ENCODE measurements at regions not wholly inside any gene's neighbourhood (a gene's known extent, or its start where the extent isn't known, plus 50 kb on each side); places are given as distances from the start of the nearest gene placed in this dataset.

- Histone ChIP-seq H3K36me3 (ENCODE audit: control insufficient read depth in 2 of 2, insufficient read depth in 2 of 2, low read length in 2 of 2) (peaks cover 4 to 7% of the 10 kb centered on the region in 2 donors), H3K4me3 (ENCODE audit: low read length in 2 of 2) (no peak overlapping the region), H3K9ac (ENCODE audit: low read depth in 1 of 2, low read length in 2 of 2) (no peak overlapping the region), H3K4me1 (ENCODE audit: control insufficient read depth in 2 of 2, insufficient read depth in 2 of 2, low read length in 2 of 2) (no peaks in the 10 kb centered on the region), H3K9me3 (ENCODE audit: control insufficient read depth in 2 of 2, low read length in 2 of 2) (no peaks in the 10 kb centered on the region), H3K27ac (ENCODE audit: low read depth in 2 of 2, low read length in 2 of 2) (no peak overlapping the region), H3K27me3 (ENCODE audit: control insufficient read depth in 2 of 2, insufficient read depth in 2 of 2, low read length in 2 of 2) (no peaks in the 10 kb centered on the region)
Measured at GRCh38 chr6:144769142-144769541, 484.0 kb downstream of the UTRN start.

- Histone ChIP-seq H3K36me3 (ENCODE audit: control insufficient read depth in 2 of 2, insufficient read depth in 2 of 2, low read length in 2 of 2) (peaks cover 7 to 27% of the 10 kb centered on the region in 2 donors), H3K27me3 (ENCODE audit: control insufficient read depth in 2 of 2, insufficient read depth in 2 of 2, low read length in 2 of 2) (no peaks in the 10 kb centered on the region), H3K4me1 (ENCODE audit: control insufficient read depth in 2 of 2, insufficient read depth in 2 of 2, low read length in 2 of 2) (no peaks in the 10 kb centered on the region), H3K9ac (ENCODE audit: low read depth in 1 of 2, low read length in 2 of 2) (no peak overlapping the region), H3K9me3 (ENCODE audit: control insufficient read depth in 2 of 2, low read length in 2 of 2) (no peaks in the 10 kb centered on the region), H3K27ac (ENCODE audit: low read depth in 2 of 2, low read length in 2 of 2) (no peak overlapping the region), H3K4me3 (ENCODE audit: low read length in 2 of 2) (no peak overlapping the region)
Measured at GRCh38 chr6:144776031-144776819, 491.1 kb downstream of the UTRN start.

- no peak overlapping the region for H3K4me3 ChIP-seq (ENCODE audit: low read length in 2 of 2)
- no peaks in the 10 kb centered on the region for H3K4me1 ChIP-seq (ENCODE audit: control insufficient read depth in 2 of 2, insufficient read depth in 2 of 2, low read length in 2 of 2)
- no peaks in the 10 kb centered on the region for H3K9me3 ChIP-seq (ENCODE audit: control insufficient read depth in 2 of 2, low read length in 2 of 2)
- no peak overlapping the region for H3K27ac ChIP-seq (ENCODE audit: low read depth in 2 of 2, low read length in 2 of 2)
- no peaks in the 10 kb centered on the region for H3K27me3 ChIP-seq (ENCODE audit: control insufficient read depth in 2 of 2, insufficient read depth in 2 of 2, low read length in 2 of 2)
- peaks cover 7 to 28% of the 10 kb centered on the region in 2 donors for H3K36me3 ChIP-seq (ENCODE audit: control insufficient read depth in 2 of 2, insufficient read depth in 2 of 2, low read length in 2 of 2)
- H3K9ac ChIP-seq (ENCODE audit: low read depth in 1 of 2, low read length in 2 of 2), result no peak overlapping the region
Measured at GRCh38 chr6:144777249-144777648, 492.1 kb downstream of the UTRN start.

GRCh38 chr6:144778056-144778455 is 492.9 kb downstream of the UTRN start:
- Histone ChIP-seq H3K27ac (ENCODE audit: low read depth in 2 of 2, low read length in 2 of 2) (no peak overlapping the region), H3K4me3 (ENCODE audit: low read length in 2 of 2) (no peak overlapping the region), H3K4me1 (ENCODE audit: control insufficient read depth in 2 of 2, insufficient read depth in 2 of 2, low read length in 2 of 2) (no peaks in the 10 kb centered on the region), H3K9ac (ENCODE audit: low read depth in 1 of 2, low read length in 2 of 2) (no peak overlapping the region), H3K9me3 (ENCODE audit: control insufficient read depth in 2 of 2, low read length in 2 of 2) (no peaks in the 10 kb centered on the region), H3K36me3 (ENCODE audit: control insufficient read depth in 2 of 2, insufficient read depth in 2 of 2, low read length in 2 of 2) (peaks cover 5 to 28% of the 10 kb centered on the region in 2 donors), H3K27me3 (ENCODE audit: control insufficient read depth in 2 of 2, insufficient read depth in 2 of 2, low read length in 2 of 2) (no peaks in the 10 kb centered on the region)

- H3K36me3 ChIP-seq (ENCODE audit: control insufficient read depth in 2 of 2, insufficient read depth in 2 of 2, low read length in 2 of 2), result peaks cover 3 to 25% of the 10 kb centered on the region in 2 donors
- no peak overlapping the region for H3K27ac ChIP-seq (ENCODE audit: low read depth in 2 of 2, low read length in 2 of 2)
- H3K4me1 ChIP-seq (ENCODE audit: control insufficient read depth in 2 of 2, insufficient read depth in 2 of 2, low read length in 2 of 2), result no peaks in the 10 kb centered on the region
Measured at GRCh38 chr6:144778773-144779492, 493.8 kb downstream of the UTRN start.

GRCh38 chr6:144781836-144782235 is 496.7 kb downstream of the UTRN start:
- H3K27ac ChIP-seq (ENCODE audit: low read depth in 2 of 2, low read length in 2 of 2), result no peak overlapping the region
- peaks cover 0 to 9% of the 10 kb centered on the region in 2 donors for H3K36me3 ChIP-seq (ENCODE audit: control insufficient read depth in 2 of 2, insufficient read depth in 2 of 2, low read length in 2 of 2)
- H3K27me3 ChIP-seq (ENCODE audit: control insufficient read depth in 2 of 2, insufficient read depth in 2 of 2, low read length in 2 of 2), result no peaks in the 10 kb centered on the region
- H3K9ac ChIP-seq (ENCODE audit: low read depth in 1 of 2, low read length in 2 of 2), result no peak overlapping the region
- H3K4me3 ChIP-seq (ENCODE audit: low read length in 2 of 2), result no peak overlapping the region
- no peaks in the 10 kb centered on the region for H3K9me3 ChIP-seq (ENCODE audit: control insufficient read depth in 2 of 2, low read length in 2 of 2)
- no peaks in the 10 kb centered on the region for H3K4me1 ChIP-seq (ENCODE audit: control insufficient read depth in 2 of 2, insufficient read depth in 2 of 2, low read length in 2 of 2)

More at GRCh38 chr6:144778773-144779492, 493.8 kb downstream of the UTRN start:
- Histone ChIP-seq H3K27me3 (ENCODE audit: control insufficient read depth in 2 of 2, insufficient read depth in 2 of 2, low read length in 2 of 2) (no peaks in the 10 kb centered on the region), H3K9ac (ENCODE audit: low read depth in 1 of 2, low read length in 2 of 2) (no peak overlapping the region), H3K4me3 (ENCODE audit: low read length in 2 of 2) (no peak overlapping the region), H3K9me3 (ENCODE audit: control insufficient read depth in 2 of 2, low read length in 2 of 2) (no peaks in the 10 kb centered on the region)

GRCh38 chr6:144782634-144783033 is 497.5 kb downstream of the UTRN start:
- Histone ChIP-seq H3K27ac (ENCODE audit: low read depth in 2 of 2, low read length in 2 of 2) (no peak overlapping the region), H3K9me3 (ENCODE audit: control insufficient read depth in 2 of 2, low read length in 2 of 2) (no peaks in the 10 kb centered on the region), H3K36me3 (ENCODE audit: control insufficient read depth in 2 of 2, insufficient read depth in 2 of 2, low read length in 2 of 2) (peaks cover 0 to 9% of the 10 kb centered on the region in 2 donors), H3K9ac (ENCODE audit: low read depth in 1 of 2, low read length in 2 of 2) (no peak overlapping the region), H3K4me1 (ENCODE audit: control insufficient read depth in 2 of 2, insufficient read depth in 2 of 2, low read length in 2 of 2) (no peaks in the 10 kb centered on the region), H3K27me3 (ENCODE audit: control insufficient read depth in 2 of 2, insufficient read depth in 2 of 2, low read length in 2 of 2) (no peaks in the 10 kb centered on the region), H3K4me3 (ENCODE audit: low read length in 2 of 2) (no peak overlapping the region)

GRCh38 chr6:144785056-144785455 is 499.9 kb downstream of the UTRN start:
- H3K9me3 ChIP-seq (ENCODE audit: control insufficient read depth in 2 of 2, low read length in 2 of 2), result no peaks in the 10 kb centered on the region
- H3K27ac ChIP-seq (ENCODE audit: low read depth in 2 of 2, low read length in 2 of 2), result no peak overlapping the region
- no peaks in the 10 kb centered on the region for H3K27me3 ChIP-seq (ENCODE audit: control insufficient read depth in 2 of 2, insufficient read depth in 2 of 2, low read length in 2 of 2)
- H3K4me1 ChIP-seq (ENCODE audit: control insufficient read depth in 2 of 2, insufficient read depth in 2 of 2, low read length in 2 of 2), result no peaks in the 10 kb centered on the region
- H3K36me3 ChIP-seq (ENCODE audit: control insufficient read depth in 2 of 2, insufficient read depth in 2 of 2, low read length in 2 of 2), result peaks cover 0 to 9% of the 10 kb centered on the region in 2 donors
- no peak overlapping the region for H3K9ac ChIP-seq (ENCODE audit: low read depth in 1 of 2, low read length in 2 of 2)
- H3K4me3 ChIP-seq (ENCODE audit: low read length in 2 of 2), result no peak overlapping the region

- Histone ChIP-seq H3K4me1 (ENCODE audit: control insufficient read depth in 2 of 2, insufficient read depth in 2 of 2, low read length in 2 of 2) (no peaks in the 10 kb centered on the region), H3K9ac (ENCODE audit: low read depth in 1 of 2, low read length in 2 of 2) (no peak overlapping the region), H3K4me3 (ENCODE audit: low read length in 2 of 2) (no peak overlapping the region), H3K9me3 (ENCODE audit: control insufficient read depth in 2 of 2, low read length in 2 of 2) (no peaks in the 10 kb centered on the region), H3K27me3 (ENCODE audit: control insufficient read depth in 2 of 2, insufficient read depth in 2 of 2, low read length in 2 of 2) (no peaks in the 10 kb centered on the region), H3K36me3 (ENCODE audit: control insufficient read depth in 2 of 2, insufficient read depth in 2 of 2, low read length in 2 of 2) (peaks cover 5 to 6% of the 10 kb centered on the region in 2 donors), H3K27ac (ENCODE audit: low read depth in 2 of 2, low read length in 2 of 2) (no peak overlapping the region)
Measured at GRCh38 chr6:144786825-144787224, 501.7 kb downstream of the UTRN start.

GRCh38 chr6:144793744-144794143 is 508.6 kb downstream of the UTRN start:
- H3K4me3 ChIP-seq (ENCODE audit: low read length in 2 of 2), result no peak overlapping the region
- H3K4me1 ChIP-seq (ENCODE audit: control insufficient read depth in 2 of 2, insufficient read depth in 2 of 2, low read length in 2 of 2), result no peaks in the 10 kb centered on the region
- H3K9ac ChIP-seq (ENCODE audit: low read depth in 1 of 2, low read length in 2 of 2), result no peak overlapping the region
- H3K27me3 ChIP-seq (ENCODE audit: control insufficient read depth in 2 of 2, insufficient read depth in 2 of 2, low read length in 2 of 2), result no peaks in the 10 kb centered on the region
- H3K9me3 ChIP-seq (ENCODE audit: control insufficient read depth in 2 of 2, low read length in 2 of 2), result no peaks in the 10 kb centered on the region
- H3K36me3 ChIP-seq (ENCODE audit: control insufficient read depth in 2 of 2, insufficient read depth in 2 of 2, low read length in 2 of 2), result peaks cover 24 to 26% of the 10 kb centered on the region in 2 donors
- no peak overlapping the region for H3K27ac ChIP-seq (ENCODE audit: low read depth in 2 of 2, low read length in 2 of 2)

All from mucosa of rectum (tissue), 2 donors.